ENCODE measurements at regions not wholly inside any gene's neighbourhood (a gene's known extent, or its start where the extent isn't known, plus 50 kb on each side); places are given as distances from the start of the nearest gene placed in this dataset.
"Not testable (repeated sequence)": the region's sequence is repeated elsewhere in the genome, so short reads cannot be mapped to it uniquely, and the experiment has no call there.

- no peak for DNase-seq
Observed at GRCh38 chr3:177609613-177610012, 412.3 kb upstream of the TBL1XR1 start.

GRCh38 chr3:177610262-177610661, 413.0 kb upstream of the TBL1XR1 start:
- no peak for DNase-seq

DNA sequence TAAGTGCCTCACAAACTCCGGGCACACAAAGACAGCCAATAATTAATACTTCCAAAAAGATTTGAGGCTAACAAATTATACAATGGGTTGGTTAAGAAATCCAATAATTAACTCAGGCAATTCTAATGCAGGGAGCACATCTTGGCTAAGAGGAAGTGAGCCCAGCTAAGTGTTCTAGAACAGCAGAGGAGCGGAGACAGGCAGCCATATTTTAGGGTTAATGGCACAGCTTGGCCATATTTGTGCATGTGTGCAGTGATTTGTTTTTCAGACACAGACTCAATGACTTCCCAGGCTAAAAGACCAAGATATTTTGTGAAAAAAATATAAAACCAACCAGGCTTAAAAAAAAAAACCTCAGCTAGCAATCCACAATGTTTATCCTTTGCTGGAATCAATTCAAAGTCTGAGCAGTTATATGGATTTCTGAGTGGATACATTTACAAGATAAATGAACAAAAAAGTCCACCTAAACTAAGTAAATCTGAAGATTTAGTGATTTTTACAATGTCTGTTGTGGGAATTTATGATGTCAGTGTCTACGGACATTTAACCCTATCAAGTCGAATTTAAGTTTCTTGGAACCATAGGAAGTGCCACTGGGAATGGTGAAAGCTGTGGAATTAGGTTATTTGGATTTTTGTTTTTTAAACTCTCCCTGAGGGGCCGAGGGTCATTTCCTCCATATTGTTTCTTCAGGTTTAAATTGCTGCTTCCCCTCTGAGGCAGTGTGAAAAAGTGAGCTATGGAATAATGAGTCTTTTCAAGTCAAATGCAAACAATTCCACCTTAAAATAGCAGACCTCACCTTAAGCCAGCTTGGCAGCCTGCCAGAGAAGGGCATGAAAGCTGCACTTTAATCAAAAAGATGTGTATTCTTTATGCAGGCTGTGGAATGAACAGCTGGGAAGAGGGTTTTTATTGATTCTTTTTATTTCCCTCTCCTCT, 413.7 kb upstream of the TBL1XR1 start:
- peak; percentile 21 for DNase-seq

- DNase-seq: no peak
Observed at GRCh38 chr3:177611752-177612334, 414.6 kb upstream of the TBL1XR1 start.

DNA sequence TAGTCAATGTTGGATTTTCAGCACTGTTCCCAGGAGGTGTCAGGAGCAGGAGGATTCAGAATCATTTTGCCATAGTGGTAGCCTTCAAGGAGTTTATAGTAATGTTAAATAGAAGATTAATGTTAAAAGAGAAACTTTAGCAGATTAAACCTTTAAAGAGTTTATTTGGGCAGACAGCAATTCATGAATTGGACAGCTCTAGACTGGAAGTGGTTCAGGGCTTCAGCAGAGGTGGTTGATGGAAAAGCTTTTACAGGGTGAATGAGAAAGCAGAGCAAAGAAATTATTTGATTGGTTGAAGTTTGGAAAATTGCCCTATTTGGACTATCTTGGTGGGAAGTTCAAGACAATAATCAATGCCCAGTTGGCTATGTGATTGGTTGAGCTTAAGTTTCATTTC, 416.6 kb upstream of the TBL1XR1 start:
- no peak for DNase-seq

- no peak for DNase-seq
Observed at GRCh38 chr3:177615015-177615414, 417.7 kb upstream of the TBL1XR1 start.

GRCh38 chr3:177618873-177619733, 421.8 kb upstream of the TBL1XR1 start:
- no peak for DNase-seq

DNA sequence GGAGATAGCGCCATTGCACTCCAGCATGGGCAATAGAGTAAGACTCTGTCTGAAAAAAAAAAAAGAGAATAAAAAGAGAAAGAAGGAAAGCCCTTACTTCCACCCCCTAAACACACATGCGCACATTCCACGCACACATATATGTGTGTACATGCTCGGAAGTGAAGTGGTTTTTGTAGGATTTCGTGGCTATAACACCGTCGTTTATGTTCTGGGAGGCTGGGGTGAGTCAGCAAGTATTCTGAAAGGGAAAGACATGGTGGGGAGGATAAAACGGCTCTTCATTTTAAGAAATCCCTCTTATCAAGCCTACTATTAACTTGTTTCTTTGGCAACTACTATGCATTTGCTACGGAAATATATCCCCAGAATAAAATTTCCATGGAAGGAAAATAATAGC, 422.8 kb upstream of the TBL1XR1 start:
- no peak for DNase-seq

DNA sequence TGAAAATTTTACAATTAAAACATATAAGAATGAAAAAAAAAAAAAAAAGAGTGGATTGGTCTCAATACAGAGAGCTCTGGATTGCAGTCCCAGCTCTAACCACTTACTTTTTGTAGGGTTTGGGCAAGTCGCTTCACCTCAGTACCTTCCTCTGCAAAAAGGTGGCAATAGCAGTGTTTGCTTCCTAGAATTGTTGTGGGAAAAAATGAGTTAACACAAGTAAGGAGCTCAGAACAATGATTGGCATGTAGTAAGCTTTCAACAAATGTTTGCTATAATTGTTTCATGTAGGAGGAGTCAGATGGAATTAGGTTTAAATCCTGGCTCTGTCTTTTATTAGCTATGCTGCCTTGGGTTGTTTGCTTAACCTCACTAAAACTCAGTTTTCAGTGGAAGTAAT, 425.2 kb upstream of the TBL1XR1 start:
- no peak for DNase-seq

DNA sequence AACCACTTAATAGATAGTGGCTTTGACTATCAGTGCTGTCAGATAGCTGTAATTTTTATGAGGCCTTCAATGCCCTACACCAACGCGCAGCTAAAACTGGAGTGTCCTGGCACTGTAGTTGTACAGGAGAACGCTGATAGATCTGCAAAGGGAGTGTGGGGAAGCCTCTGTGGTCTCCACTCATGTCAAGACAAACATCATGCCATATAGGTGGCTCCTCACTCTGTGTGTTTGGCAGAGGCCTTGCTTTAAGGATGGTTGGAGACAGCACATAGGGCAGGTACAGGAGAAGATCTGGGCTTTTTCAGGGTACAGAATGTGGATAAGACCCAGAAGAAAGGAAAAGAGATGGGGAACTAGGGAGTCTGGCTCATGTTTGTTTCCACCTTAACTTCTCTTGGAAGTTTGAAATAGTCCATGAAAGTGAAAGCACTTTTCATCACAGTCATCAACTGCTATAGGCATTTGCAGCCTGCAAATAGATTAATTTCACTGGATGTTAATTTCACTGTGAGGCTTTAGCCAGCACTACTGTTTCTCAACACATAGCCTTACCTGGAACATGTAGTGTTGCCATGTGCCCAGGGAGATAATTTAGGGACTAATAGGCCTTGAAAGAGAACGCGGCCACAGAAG, 425.8 kb upstream of the TBL1XR1 start:
- no peak for DNase-seq

- no peak for DNase-seq
Observed at GRCh38 chr3:177624528-177625495, 427.5 kb upstream of the TBL1XR1 start.

DNA sequence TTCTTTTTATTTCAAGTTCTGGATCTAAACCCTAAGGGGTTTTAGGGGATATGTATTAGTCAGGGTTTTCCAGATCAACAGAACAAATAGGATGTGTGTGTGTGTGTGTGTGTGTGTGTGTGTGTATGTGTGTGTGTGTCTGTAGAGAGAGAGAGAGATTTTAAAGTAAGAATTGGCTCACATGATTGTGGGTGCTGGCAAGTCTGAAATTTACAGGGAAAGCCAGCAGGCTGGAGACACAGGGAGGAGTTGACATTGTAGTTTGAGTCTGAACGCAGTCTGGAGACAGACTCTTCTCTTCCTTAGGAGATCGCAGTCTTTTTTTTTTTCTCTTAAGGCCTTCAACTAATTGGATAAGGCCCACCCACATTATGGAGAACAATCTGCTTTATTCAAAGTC, 428.8 kb upstream of the TBL1XR1 start:
- no peak for DNase-seq

GRCh38 chr3:177628095-177628719, 430.9 kb upstream of the TBL1XR1 start:
- DNase-seq: not testable (repeated sequence)

DNA sequence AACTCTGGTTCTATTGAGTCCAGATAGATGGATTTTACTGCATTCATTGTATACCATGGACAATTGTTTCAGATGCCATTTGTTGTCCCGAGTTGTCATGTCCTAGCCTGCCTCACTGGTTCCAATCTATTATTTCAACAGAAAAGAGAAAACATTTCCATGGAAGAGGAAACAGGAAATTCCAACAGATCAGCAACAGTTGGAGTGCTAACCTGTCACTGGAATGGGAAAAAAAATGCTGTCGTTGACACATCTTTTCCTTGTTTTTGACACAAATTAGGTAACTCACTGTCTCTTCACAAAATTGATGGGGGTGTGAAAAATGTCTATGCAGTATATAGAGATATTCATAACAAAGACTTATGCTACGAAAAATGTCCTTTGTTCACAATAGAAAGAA, 432.0 kb upstream of the TBL1XR1 start:
- no peak for DNase-seq

- no peak for DNase-seq
Observed at GRCh38 chr3:177633671-177634207, 436.5 kb upstream of the TBL1XR1 start.

- not testable (repeated sequence) for DNase-seq
Observed at GRCh38 chr3:177635601-177636106, 438.4 kb upstream of the TBL1XR1 start.

GRCh38 chr3:177640319-177640965, 443.2 kb upstream of the TBL1XR1 start:
- DNase-seq: no peak

DNA sequence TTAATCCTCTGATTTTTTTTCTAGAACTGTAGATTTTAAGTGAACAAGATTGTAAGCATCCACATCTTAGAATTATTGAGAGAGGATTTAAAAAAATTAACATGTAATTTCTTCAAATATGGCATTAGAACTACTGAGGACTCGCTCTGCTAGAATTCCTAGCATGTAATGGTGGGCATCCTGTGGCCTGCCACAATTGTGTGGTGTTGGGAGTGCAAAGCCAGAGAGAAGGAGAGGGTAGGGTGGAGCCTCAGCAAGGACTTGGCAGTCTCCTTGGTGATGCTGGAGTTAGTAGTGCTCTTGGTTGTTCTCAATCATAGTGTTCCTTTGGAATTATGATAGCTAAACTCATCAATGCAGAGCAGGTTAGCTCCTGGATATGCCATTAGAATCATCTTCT, 443.9 kb upstream of the TBL1XR1 start:
- no peak for DNase-seq

- no peak for DNase-seq
Observed at GRCh38 chr3:177642042-177642803, 444.9 kb upstream of the TBL1XR1 start.

- no peak for DNase-seq
Observed at GRCh38 chr3:177642804-177643125, 445.5 kb upstream of the TBL1XR1 start.

All from stimulated activated CD4-positive, alpha-beta T cell treated with anti-CD3 and anti-CD28 coated beads, Interleukin-4, amount 100 ng/mL, for 1 hour (primary cell).